ENCODE measurements at regions not wholly inside any gene's neighbourhood (a gene's known extent, or its start where the extent isn't known, plus 50 kb on each side); places are given as distances from the start of the nearest gene placed in this dataset.
"Not testable (repeated sequence)": the region's sequence is repeated elsewhere in the genome, so short reads cannot be mapped to it uniquely, and the experiment has no call there.

- Histone ChIP-seq H3K36me3 (no peaks in the 10 kb centered on the region), H3K27ac (no peak overlapping the region), H3K9me3 (no peaks in the 10 kb centered on the region), H3K4me1 (no peaks in the 10 kb centered on the region), H3K27me3 (no peaks in the 10 kb centered on the region), H3K4me3 (no peak overlapping the region)
- no peak for TF ChIP-seq CTCF (IDR thresholded peaks at IDR 0.05)
- ATAC-seq (no peak), DNase-seq (no peak)
- intact Hi-C loops (cut with DNase I): no loop called here
Observed at GRCh38 chr9:27673641-27674040, 100.4 kb upstream of the C9orf72 start.

- no peaks in the 10 kb centered on the region for H3K27me3 ChIP-seq
- ATAC-seq (no peak), DNase-seq (no peak)
- no peak overlapping the region for H3K4me3 ChIP-seq
- H3K27ac ChIP-seq: no peak overlapping the region
- intact Hi-C loops (cut with DNase I): no loop called here
- H3K36me3 ChIP-seq: no peaks in the 10 kb centered on the region
- H3K4me1 ChIP-seq: no peaks in the 10 kb centered on the region
- no peak for TF ChIP-seq CTCF (IDR thresholded peaks at IDR 0.05)
- H3K9me3 ChIP-seq: no peaks in the 10 kb centered on the region
Observed at GRCh38 chr9:27675354-27675753, 102.1 kb upstream of the C9orf72 start.

GRCh38 chr9:27676827-27677226, 103.5 kb upstream of the C9orf72 start:
- DNase-seq (no peak), ATAC-seq (no peak)
- no peaks in the 10 kb centered on the region for H3K27me3 ChIP-seq
- H3K4me1 ChIP-seq: no peaks in the 10 kb centered on the region
- H3K4me3 ChIP-seq: no peak overlapping the region
- H3K36me3 ChIP-seq: no peaks in the 10 kb centered on the region
- no peaks in the 10 kb centered on the region for H3K9me3 ChIP-seq
- H3K27ac ChIP-seq: no peak overlapping the region
- no peak for TF ChIP-seq CTCF (IDR thresholded peaks at IDR 0.05)
- intact Hi-C loops (cut with DNase I): no loop called here

GRCh38 chr9:27679338-27679737, 106.1 kb upstream of the C9orf72 start:
- intact Hi-C loops (cut with DNase I): no loop called here
- Histone ChIP-seq H3K27me3 (no peaks in the 10 kb centered on the region), H3K36me3 (no peaks in the 10 kb centered on the region), H3K4me1 (no peaks in the 10 kb centered on the region), H3K27ac (no peak overlapping the region), H3K4me3 (no peak overlapping the region), H3K9me3 (no peaks in the 10 kb centered on the region)
- DNase-seq (no peak), ATAC-seq (no peak)
- no peak for TF ChIP-seq CTCF (IDR thresholded peaks at IDR 0.05)

GRCh38 chr9:27683181-27683580, 109.9 kb upstream of the C9orf72 start:
- Histone ChIP-seq H3K4me1 (no peaks in the 10 kb centered on the region), H3K9me3 (no peaks in the 10 kb centered on the region), H3K36me3 (no peaks in the 10 kb centered on the region), H3K27me3 (no peaks in the 10 kb centered on the region), H3K4me3 (no peak overlapping the region), H3K27ac (no peak overlapping the region)
- DNase-seq (no peak), ATAC-seq (no peak)
- no peak for TF ChIP-seq CTCF (IDR thresholded peaks at IDR 0.05)
- intact Hi-C loops (cut with DNase I): no loop called here

GRCh38 chr9:27688954-27689353, 115.7 kb upstream of the C9orf72 start:
- intact Hi-C loops (cut with DNase I): no loop called here
- no peaks in the 10 kb centered on the region for H3K4me1 ChIP-seq

GRCh38 chr9:27690816-27691215, 117.5 kb upstream of the C9orf72 start:
- H3K27ac ChIP-seq; H3K36me3 ChIP-seq; H3K9me3 ChIP-seq; H3K27me3 ChIP-seq; ATAC-seq; intact Hi-C loops (cut with DNase I); H3K4me3 ChIP-seq; H3K4me1 ChIP-seq: not testable (repeated sequence)
- peak; percentile 79 for DNase-seq

More at GRCh38 chr9:27688954-27689353, 115.7 kb upstream of the C9orf72 start:
- Histone ChIP-seq H3K27ac (no peak overlapping the region), H3K4me3 (no peak overlapping the region), H3K27me3 (no peaks in the 10 kb centered on the region), H3K36me3 (no peaks in the 10 kb centered on the region), H3K9me3 (no peaks in the 10 kb centered on the region)
- TF ChIP-seq CTCF (IDR thresholded peaks at IDR 0.05): no peak
- DNase-seq: no peak
- peak; percentile 53 for ATAC-seq
